Osteocyte (in vitro differentiated cells): ENCODE measurements at regions not wholly inside any gene's neighbourhood (a gene's known extent, or its start where the extent isn't known, plus 50 kb on each side); places are given as distances from the start of the nearest gene placed in this dataset.

Source experiments
- DNase-seq: peaks from one replicate; pipeline ENCODE4 v3.0.0; 2021; ENCODE audit warnings: mixed read lengths; ENCODE audit not compliant: unreplicated experiment; ENCODE audit errors: extremely low spot score
- H3K27ac Mint-ChIP-seq: one replicate; pipeline ENCODE4 v1.8.0; 2021; ENCODE audit warnings: mild to moderate bottlenecking, mixed read lengths; ENCODE audit not compliant: unreplicated experiment
- H3K27me3 Mint-ChIP-seq: one replicate; pipeline ENCODE4 v1.8.0; 2021; ENCODE audit warnings: mixed read lengths; ENCODE audit not compliant: unreplicated experiment
- H3K36me3 Mint-ChIP-seq: one replicate; pipeline ENCODE4 v1.8.0; 2021; ENCODE audit warnings: mixed read lengths; ENCODE audit not compliant: unreplicated experiment
- H3K4me1 Mint-ChIP-seq: one replicate; pipeline ENCODE4 v1.8.0; 2021; ENCODE audit warnings: mixed read lengths; ENCODE audit not compliant: unreplicated experiment
- H3K4me3 Mint-ChIP-seq: one replicate; pipeline ENCODE4 v1.8.0; 2021; ENCODE audit warnings: mild to moderate bottlenecking, moderate library complexity, mixed read lengths; ENCODE audit not compliant: unreplicated experiment
- H3K9me3 Mint-ChIP-seq: one replicate; pipeline ENCODE4 v1.8.0; 2021; ENCODE audit warnings: mixed read lengths; ENCODE audit not compliant: unreplicated experiment
- CTCF ChIP-seq: fragments of 200-600 bp; sonication (generic); IDR thresholded peaks from 2 replicates; pipeline ENCODE4 v1.5.0; 2021; ENCODE audit warnings: antibody characterized with exemption, mild to moderate bottlenecking, moderate library complexity

GRCh38 chr17:54770836-54771235 is 129.8 kb upstream of the TOM1L1 start:
- peaks cover 34% of the 10 kb centered on the region for H3K9me3 Mint-ChIP-seq
- DNase-seq: no peak
- H3K4me1 Mint-ChIP-seq: no peaks in the 10 kb centered on the region
- no peak overlapping the region for H3K4me3 Mint-ChIP-seq
- H3K36me3 Mint-ChIP-seq: no peaks in the 10 kb centered on the region
- no peak overlapping the region for H3K27ac Mint-ChIP-seq
- no peaks in the 10 kb centered on the region for H3K27me3 Mint-ChIP-seq
- TF ChIP-seq CTCF: no peak

- no peaks in the 10 kb centered on the region for H3K4me1 Mint-ChIP-seq
- no peak overlapping the region for H3K27ac Mint-ChIP-seq
- no peaks in the 10 kb centered on the region for H3K27me3 Mint-ChIP-seq
Measured at GRCh38 chr17:54771409-54771915, 129.2 kb upstream of the TOM1L1 start.

GRCh38 chr17:54780238-54780637 is 120.4 kb upstream of the TOM1L1 start:
- Mint-ChIP-seq H3K27ac (no peak overlapping the region), H3K4me3 (no peak overlapping the region), H3K9me3 (peaks cover 19% of the 10 kb centered on the region), H3K4me1 (no peaks in the 10 kb centered on the region), H3K27me3 (no peaks in the 10 kb centered on the region), H3K36me3 (no peaks in the 10 kb centered on the region)
- TF ChIP-seq CTCF: no peak
- no peak for DNase-seq

More at GRCh38 chr17:54771409-54771915, 129.2 kb upstream of the TOM1L1 start:
- Mint-ChIP-seq H3K36me3 (no peaks in the 10 kb centered on the region), H3K9me3 (peaks cover 34% of the 10 kb centered on the region), H3K4me3 (no peak overlapping the region)
- no peak for DNase-seq
- TF ChIP-seq CTCF: no peak

- DNase-seq: no peak
- Mint-ChIP-seq H3K9me3 (peaks cover 16% of the 10 kb centered on the region), H3K27ac (no peak overlapping the region), H3K27me3 (no peaks in the 10 kb centered on the region), H3K36me3 (no peaks in the 10 kb centered on the region), H3K4me1 (no peaks in the 10 kb centered on the region), H3K4me3 (no peak overlapping the region)
- no peak for TF ChIP-seq CTCF
Measured at GRCh38 chr17:54781389-54781788, 119.3 kb upstream of the TOM1L1 start.

GRCh38 chr17:54784305-54784704 is 116.3 kb upstream of the TOM1L1 start:
- no peak overlapping the region for H3K4me3 Mint-ChIP-seq
- H3K4me1 Mint-ChIP-seq: no peaks in the 10 kb centered on the region
- H3K9me3 Mint-ChIP-seq: peaks cover 8% of the 10 kb centered on the region
- H3K27ac Mint-ChIP-seq: no peak overlapping the region
- no peak for TF ChIP-seq CTCF
- no peaks in the 10 kb centered on the region for H3K36me3 Mint-ChIP-seq
- H3K27me3 Mint-ChIP-seq: no peaks in the 10 kb centered on the region
- no peak for DNase-seq
